ENCODE measurements at regions not wholly inside any gene's neighbourhood (a gene's known extent, or its start where the extent isn't known, plus 50 kb on each side); places are given as distances from the start of the nearest gene placed in this dataset.

GRCh38 chr9:23552876-23553601 is 273.0 kb downstream of the ELAVL2 start:
- no peak for TF ChIP-seq EZH2phosphoT487 (IDR thresholded peaks at IDR 0.05; ENCODE audit: insufficient read depth, low read depth)
- TF ChIP-seq EZH2 (IDR thresholded peaks at IDR 0.05; ENCODE audit: insufficient read depth, poor library complexity, severe bottlenecking), result no peak
